ENCODE measurements at regions not wholly inside any gene's neighbourhood (a gene's known extent, or its start where the extent isn't known, plus 50 kb on each side); places are given as distances from the start of the nearest gene placed in this dataset.

GRCh38 chr3:98990657-98991056 is 89.2 kb upstream of the DCBLD2 start:
- DNase-seq (ENCODE audit: low read depth): no peak

GRCh38 chr3:98986073-98986472 is 84.6 kb upstream of the DCBLD2 start:
- DNase-seq (ENCODE audit: low read depth): peak; percentile 87

- no peak for DNase-seq (ENCODE audit: low read depth)
Measured at GRCh38 chr3:98985431-98985830, 83.9 kb upstream of the DCBLD2 start.

GRCh38 chr3:98984024-98984423 is 82.5 kb upstream of the DCBLD2 start:
- no peak for DNase-seq (ENCODE audit: low read depth)

GRCh38 chr3:98982351-98982750 is 80.9 kb upstream of the DCBLD2 start:
- DNase-seq (ENCODE audit: low read depth): no peak

GRCh38 chr3:98980915-98981596 is 79.6 kb upstream of the DCBLD2 start:
- DNase-seq (ENCODE audit: low read depth): peak; percentile 55

GRCh38 chr3:98979296-98979695 is 77.8 kb upstream of the DCBLD2 start:
- no peak for DNase-seq (ENCODE audit: low read depth)

- no peak for DNase-seq (ENCODE audit: low read depth)
Measured at GRCh38 chr3:98978068-98978811, 76.7 kb upstream of the DCBLD2 start.

GRCh38 chr3:98977520-98977919 is 76.0 kb upstream of the DCBLD2 start:
- DNase-seq (ENCODE audit: low read depth): peak; percentile 89

- no peak for DNase-seq (ENCODE audit: low read depth)
Measured at GRCh38 chr3:98974442-98974841, 72.9 kb upstream of the DCBLD2 start.

- DNase-seq (ENCODE audit: low read depth): no peak
Measured at GRCh38 chr3:98972720-98973119, 71.2 kb upstream of the DCBLD2 start.

- DNase-seq (ENCODE audit: low read depth): peak; percentile 98
Measured at GRCh38 chr3:98972155-98972554, 70.7 kb upstream of the DCBLD2 start.

GRCh38 chr3:98971169-98971681 is 69.7 kb upstream of the DCBLD2 start:
- peak; percentile 67 for DNase-seq (ENCODE audit: low read depth)

GRCh38 chr3:98969295-98969694 is 67.8 kb upstream of the DCBLD2 start:
- DNase-seq (ENCODE audit: low read depth): no peak

GRCh38 chr3:98968824-98969223 is 67.3 kb upstream of the DCBLD2 start:
- DNase-seq (ENCODE audit: low read depth): no peak

GRCh38 chr3:98968347-98968746 is 66.9 kb upstream of the DCBLD2 start:
- DNase-seq (ENCODE audit: low read depth): no peak

- DNase-seq (ENCODE audit: low read depth): no peak
Measured at GRCh38 chr3:98967758-98968157, 66.3 kb upstream of the DCBLD2 start.

GRCh38 chr3:98966862-98967546 is 65.5 kb upstream of the DCBLD2 start:
- DNase-seq (ENCODE audit: low read depth): peak; percentile 65

GRCh38 chr3:98966434-98966833 is 64.9 kb upstream of the DCBLD2 start:
- no peak for DNase-seq (ENCODE audit: low read depth)

- no peak for DNase-seq (ENCODE audit: low read depth)
Measured at GRCh38 chr3:98964784-98965183, 63.3 kb upstream of the DCBLD2 start.

- DNase-seq (ENCODE audit: low read depth): no peak
Measured at GRCh38 chr3:98963546-98963945, 62.1 kb upstream of the DCBLD2 start.

- no peak for DNase-seq (ENCODE audit: low read depth)
Measured at GRCh38 chr3:98962951-98963350, 61.5 kb upstream of the DCBLD2 start.

Measured in amniotic epithelial cell (primary cell).